OCI-LY7 (cell line): ENCODE measurements at regions not wholly inside any gene's neighbourhood (a gene's known extent, or its start where the extent isn't known, plus 50 kb on each side); places are given as distances from the start of the nearest gene placed in this dataset.

Source experiments
- CTCF ChIP-seq: fragments of 200-600 bp; sonication (generic); conservative IDR thresholded peaks from 2 replicates; pipeline ENCODE4 v1.5.1; 2014; ENCODE audit warnings: mild to moderate bottlenecking, antibody characterized with exemption, low read length, moderate library complexity, mixed read lengths
- EZH2phosphoT487 ChIP-seq: fragments of 200-600 bp; sonication (generic); IDR thresholded peaks from 2 replicates; pipeline ENCODE4 v1.6.1; 2018; ENCODE audit warnings: low read depth, borderline replicate concordance, mild to moderate bottlenecking, mixed run types, antibody characterized with exemption, low read length, moderate library complexity, mixed read lengths

DNA sequence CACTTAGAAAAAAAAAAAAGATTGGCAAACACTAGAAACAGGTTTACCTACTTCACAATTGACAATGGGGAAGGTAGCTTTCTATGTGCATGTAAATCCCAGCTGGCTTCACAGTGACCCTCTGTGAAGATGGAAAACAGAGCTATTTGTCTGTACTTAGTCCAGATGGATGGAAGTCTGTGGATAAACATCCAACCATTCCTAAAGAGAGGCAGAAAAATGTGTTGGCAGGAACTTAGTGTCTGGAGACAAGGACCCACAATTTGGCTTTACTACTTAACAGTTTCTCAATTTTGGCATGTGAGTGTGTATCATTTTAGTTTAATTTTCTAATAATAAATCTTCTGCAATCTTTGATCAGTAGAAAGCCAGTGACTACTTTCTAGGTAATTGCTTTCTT lies 154.4 kb downstream of the RAD51AP2 start:
- no peak for TF ChIP-seq CTCF
- no peak for TF ChIP-seq EZH2phosphoT487
